Sigmoid colon (tissue), 6 donors: ENCODE measurements at regions not wholly inside any gene's neighbourhood (a gene's known extent, or its start where the extent isn't known, plus 50 kb on each side); places are given as distances from the start of the nearest gene placed in this dataset.

Experiments used
- DNase-seq: peaks from one replicate; pipeline ENCODE4 v3.0.0-alpha.2; 2019
- H3K27ac ChIP-seq, 4 donors: fragments of 200-600 bp; sonication (generic); one replicate each; pipeline ENCODE4 v1.5.1; 2016 to 2019; ENCODE audit warnings: mild to moderate bottlenecking in 1 of 4
- H3K27me3 ChIP-seq, 3 donors: fragments of 200-600 bp; sonication (generic); one replicate each; pipeline ENCODE4 v1.5.1; 2019; ENCODE audit warnings: mild to moderate bottlenecking in 1 of 3
- H3K36me3 ChIP-seq, 4 donors: fragments of 200-600 bp; sonication (generic); one replicate each; pipeline ENCODE4 v1.5.1; 2016 to 2019
- H3K4me1 ChIP-seq, 4 donors: fragments of 200-600 bp; sonication (generic); one replicate each; pipeline ENCODE4 v1.5.1; 2017 to 2019
- H3K4me3 ChIP-seq, 4 donors: fragments of 200-600 bp; sonication (generic); one replicate each; pipeline ENCODE4 v1.5.1; 2017 to 2019; ENCODE audit warnings: mild to moderate bottlenecking in 2 of 4, moderate library complexity in 1 of 4
- H3K9me3 ChIP-seq, 4 donors: fragments of 200-600 bp in 3 of 4; sonication (generic) in 3 of 4; one replicate each; pipeline versions ENCODE4 v1.5.1 to v1.6.1; 2013 to 2019
- CTCF ChIP-seq, 4 experiments: fragments of 450-650 bp in 3 of 4; fragments of 200-600 bp in 1 of 4; IDR thresholded peaks; one replicate each; pipeline ENCODE4 v1.5.1; 2016 to 2019; ENCODE audit warnings: antibody characterized with exemption in 4 of 4, mild to moderate bottlenecking in 3 of 4, moderate library complexity in 2 of 4
- EP300 ChIP-seq, 4 donors: sonication (generic); formaldehyde crosslinking; IDR thresholded peaks; one replicate each; pipeline ENCODE4 v1.6.1; 2017; ENCODE audit warnings: antibody characterized with exemption in 4 of 4
- POLR2A ChIP-seq, 2 donors: fragments of 450-650 bp; IDR thresholded peaks; one replicate each; pipeline ENCODE4 v1.6.1; 2016; ENCODE audit warnings: antibody characterized with exemption in 2 of 2, mild to moderate bottlenecking in 2 of 2, moderate library complexity in 2 of 2
- POLR2AphosphoS5 ChIP-seq, 4 donors: sonication (generic); formaldehyde crosslinking; IDR thresholded peaks; one replicate each; pipeline ENCODE4 v1.6.1; 2017; ENCODE audit warnings: antibody characterized with exemption in 4 of 4
- WGBS, 2 donors: extraction: QIAGEN DNeasy Blood & Tissue Kit; methylation state at CpG; one replicate each; pipeline ENCODE4 v1.1.7; 2013; 5-methylcytosine and 5-hydroxymethylcytosine counted together
- intact Hi-C: fragments of 100-400 bp; cut with DNase I; formaldehyde crosslinking; loops from one replicate; pipeline ENCODE4 v1.15.1; 2023
- donor health status: healthy with polysubstance abuse.
- donor health status: healthy.

- Histone ChIP-seq H3K4me3 (no peak overlapping the region), H3K4me1 (no peaks in the 10 kb centered on the region), H3K27me3 (no peaks in the 10 kb centered on the region), H3K36me3 (no peaks in the 10 kb centered on the region), H3K27ac (no peak overlapping the region), H3K9me3 (no peaks in the 10 kb centered on the region)
- WGBS, 2 donors: 91 to 94% methylated on average over 10 of the region's 10 CpGs
- DNase-seq: no peak
- TF ChIP-seq EP300 (IDR thresholded peaks at IDR 0.05) (no peak), POLR2A (IDR thresholded peaks at IDR 0.05) (no peak)
- intact Hi-C loops: no loop called here
Measured at GRCh38 chr3:175885231-175885766, 1026.2 kb downstream of the NAALADL2 start.

- WGBS, 2 donors: 87 to 93% methylated on average over 2 of the region's 2 CpGs
- Histone ChIP-seq H3K36me3 (no peaks in the 10 kb centered on the region), H3K27me3 (no peaks in the 10 kb centered on the region), H3K9me3 (no peaks in the 10 kb centered on the region), H3K4me3 (no peak overlapping the region), H3K4me1 (no peaks in the 10 kb centered on the region), H3K27ac (no peak overlapping the region)
- DNase-seq: no peak
- TF ChIP-seq POLR2A (IDR thresholded peaks at IDR 0.05) (no peak), CTCF (IDR thresholded peaks at IDR 0.05) (no peak), POLR2AphosphoS5 (IDR thresholded peaks at IDR 0.05) (no peak), EP300 (IDR thresholded peaks at IDR 0.05) (no peak)
- intact Hi-C loops: no loop called here
Measured at GRCh38 chr3:175879417-175879816, 1020.3 kb downstream of the NAALADL2 start.

GRCh38 chr3:175869404-175869803, 1010.3 kb downstream of the NAALADL2 start:
- intact Hi-C loops: no loop called here
- TF ChIP-seq POLR2AphosphoS5 (IDR thresholded peaks at IDR 0.05): no peak
- no peak for TF ChIP-seq POLR2A (IDR thresholded peaks at IDR 0.05)
- TF ChIP-seq EP300 (IDR thresholded peaks at IDR 0.05): no peak
- no peak for TF ChIP-seq CTCF (IDR thresholded peaks at IDR 0.05)
- peaks cover 0 to 14% (median 0%) of the 10 kb centered on the region in 4 donors for H3K4me1 ChIP-seq
- H3K9me3 ChIP-seq: no peaks in the 10 kb centered on the region
- no peak overlapping the region for H3K4me3 ChIP-seq
- no peaks in the 10 kb centered on the region for H3K36me3 ChIP-seq
- H3K27ac ChIP-seq: no peak overlapping the region
- no peak for DNase-seq
- 61 to 68% methylated on average over 1 of the region's 1 CpG for WGBS, 2 donors
- H3K27me3 ChIP-seq: no peaks in the 10 kb centered on the region

DNA sequence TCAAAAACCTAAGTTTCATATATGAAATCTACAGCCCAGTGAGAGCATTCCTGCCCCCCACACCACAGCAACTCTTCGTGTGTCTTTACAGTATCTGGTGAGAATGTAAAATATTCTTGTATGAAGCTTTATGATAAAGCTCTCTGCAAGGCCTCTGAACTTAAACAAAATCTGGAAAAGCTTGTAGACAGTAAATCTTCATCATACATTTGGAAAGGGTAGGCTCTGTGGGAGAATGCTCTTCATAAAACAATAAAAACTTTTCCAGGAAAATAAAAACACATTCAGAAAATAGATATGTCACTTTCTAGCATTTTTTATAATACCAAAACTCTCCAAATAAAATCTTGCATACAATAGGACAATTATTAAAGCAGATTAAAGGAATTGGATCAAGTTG, 1009.5 kb downstream of the NAALADL2 start:
- Histone ChIP-seq H3K27ac (no peak overlapping the region), H3K27me3 (no peaks in the 10 kb centered on the region), H3K36me3 (no peaks in the 10 kb centered on the region), H3K4me3 (no peak overlapping the region), H3K9me3 (no peaks in the 10 kb centered on the region), H3K4me1 (peaks cover 0 to 14% (median 0%) of the 10 kb centered on the region in 4 donors)
- 57 to 61% methylated on average over 1 of the region's 1 CpG for WGBS, 2 donors
- no peak for TF ChIP-seq CTCF (IDR thresholded peaks at IDR 0.05)
- no peak for TF ChIP-seq POLR2AphosphoS5 (IDR thresholded peaks at IDR 0.05)
- TF ChIP-seq POLR2A (IDR thresholded peaks at IDR 0.05): no peak
- TF ChIP-seq EP300 (IDR thresholded peaks at IDR 0.05): no peak
- DNase-seq: no peak
- intact Hi-C loops: no loop called here

- DNase-seq: no peak
- no peaks in the 10 kb centered on the region for H3K9me3 ChIP-seq
- no peak overlapping the region for H3K27ac ChIP-seq
- WGBS, 2 donors: 85 to 90% methylated on average over 1 of the region's 1 CpG
- H3K4me1 ChIP-seq: peaks cover 0 to 14% (median 0%) of the 10 kb centered on the region in 4 donors
- no peaks in the 10 kb centered on the region for H3K27me3 ChIP-seq
- H3K36me3 ChIP-seq: no peaks in the 10 kb centered on the region
- intact Hi-C loops: no loop called here
- H3K4me3 ChIP-seq: no peak overlapping the region
- TF ChIP-seq EP300 (IDR thresholded peaks at IDR 0.05) (no peak), CTCF (IDR thresholded peaks at IDR 0.05) (no peak), POLR2AphosphoS5 (IDR thresholded peaks at IDR 0.05) (no peak), POLR2A (IDR thresholded peaks at IDR 0.05) (no peak)
Measured at GRCh38 chr3:175865724-175866123, 1006.6 kb downstream of the NAALADL2 start.
